ENCODE measurements at regions not wholly inside any gene's neighbourhood (a gene's known extent, or its start where the extent isn't known, plus 50 kb on each side); places are given as distances from the start of the nearest gene placed in this dataset.

- Histone ChIP-seq H2AFZ (ENCODE audit: low read depth, low read length) (no peak overlapping the region), H4K20me1 (ENCODE audit: insufficient read depth, low read length) (no peaks in the 10 kb centered on the region), H3K79me2 (ENCODE audit: low read length) (no peaks in the 10 kb centered on the region), H3K4me2 (ENCODE audit: low read length) (no peak overlapping the region), H3K4me3 (ENCODE audit: low read length) (no peak overlapping the region), H3K27me3 (ENCODE audit: low read depth, low read length) (no peaks in the 10 kb centered on the region), H3K9ac (ENCODE audit: low read length) (no peak overlapping the region), H3K9me3 (ENCODE audit: insufficient read depth, low read length) (no peaks in the 10 kb centered on the region), H3K27ac (ENCODE audit: low read length) (no peak overlapping the region), H3K36me3 (replicated peaks; ENCODE audit: low read depth, low read length) (no peaks in the 10 kb centered on the region), H3K4me1 (ENCODE audit: low read length) (no peaks in the 10 kb centered on the region)
- TF ChIP-seq CTCF (IDR thresholded peaks at IDR 0.05; ENCODE audit: low read depth, low read length), result no peak
- TF ChIP-seq EZH2phosphoT487 (IDR thresholded peaks at IDR 0.05; ENCODE audit: low read depth), result no peak
These were observed 1290.9 kb downstream of the MRPL39 start for GRCh38 chr21:24316277-24316922.

- Histone ChIP-seq H3K27ac (ENCODE audit: low read length) (no peak overlapping the region), H2AFZ (ENCODE audit: low read depth, low read length) (no peak overlapping the region), H3K27me3 (ENCODE audit: low read depth, low read length) (no peaks in the 10 kb centered on the region), H3K4me2 (ENCODE audit: low read length) (no peak overlapping the region), H3K9me3 (ENCODE audit: insufficient read depth, low read length) (no peaks in the 10 kb centered on the region), H3K36me3 (replicated peaks; ENCODE audit: low read depth, low read length) (no peaks in the 10 kb centered on the region), H3K4me1 (ENCODE audit: low read length) (no peaks in the 10 kb centered on the region), H3K79me2 (ENCODE audit: low read length) (no peaks in the 10 kb centered on the region), H3K4me3 (ENCODE audit: low read length) (no peak overlapping the region), H3K9ac (ENCODE audit: low read length) (no peak overlapping the region), H4K20me1 (ENCODE audit: insufficient read depth, low read length) (no peaks in the 10 kb centered on the region)
- TF ChIP-seq EZH2phosphoT487 (IDR thresholded peaks at IDR 0.05; ENCODE audit: low read depth) (no peak), CTCF (IDR thresholded peaks at IDR 0.05; ENCODE audit: low read depth, low read length) (no peak)
These were observed 1296.5 kb downstream of the MRPL39 start for GRCh38 chr21:24310788-24311187.

- no peaks in the 10 kb centered on the region for H3K4me1 ChIP-seq (ENCODE audit: low read length)
- H4K20me1 ChIP-seq (ENCODE audit: insufficient read depth, low read length), result no peaks in the 10 kb centered on the region
- no peak overlapping the region for H3K9ac ChIP-seq (ENCODE audit: low read length)
- H3K27ac ChIP-seq (ENCODE audit: low read length), result no peak overlapping the region
- H3K4me3 ChIP-seq (ENCODE audit: low read length), result no peak overlapping the region
- TF ChIP-seq CTCF (IDR thresholded peaks at IDR 0.05; ENCODE audit: low read depth, low read length) (no peak), EZH2phosphoT487 (IDR thresholded peaks at IDR 0.05; ENCODE audit: low read depth) (no peak)
- H3K9me3 ChIP-seq (ENCODE audit: insufficient read depth, low read length), result no peaks in the 10 kb centered on the region
- no peaks in the 10 kb centered on the region for H3K27me3 ChIP-seq (ENCODE audit: low read depth, low read length)
- H3K4me2 ChIP-seq (ENCODE audit: low read length), result no peak overlapping the region
- no peaks in the 10 kb centered on the region for H3K36me3 ChIP-seq (replicated peaks; ENCODE audit: low read depth, low read length)
- H3K79me2 ChIP-seq (ENCODE audit: low read length), result no peaks in the 10 kb centered on the region
- H2AFZ ChIP-seq (ENCODE audit: low read depth, low read length), result no peak overlapping the region
These were observed 1299.1 kb downstream of the MRPL39 start for GRCh38 chr21:24308183-24308582.

- no peak overlapping the region for H3K4me3 ChIP-seq (ENCODE audit: low read length)
These were observed 1304.9 kb downstream of the MRPL39 start for GRCh38 chr21:24302400-24302799.

More at GRCh38 chr21:24302400-24302799, 1304.9 kb downstream of the MRPL39 start:
- TF ChIP-seq CTCF (IDR thresholded peaks at IDR 0.05; ENCODE audit: low read depth, low read length), result no peak
- no peak for TF ChIP-seq EZH2phosphoT487 (IDR thresholded peaks at IDR 0.05; ENCODE audit: low read depth)
- H3K4me1 ChIP-seq (ENCODE audit: low read length), result no peaks in the 10 kb centered on the region
- H3K27me3 ChIP-seq (ENCODE audit: low read depth, low read length), result no peaks in the 10 kb centered on the region
- H3K4me2 ChIP-seq (ENCODE audit: low read length), result no peak overlapping the region
- H3K79me2 ChIP-seq (ENCODE audit: low read length), result no peaks in the 10 kb centered on the region
- no peaks in the 10 kb centered on the region for H3K36me3 ChIP-seq (replicated peaks; ENCODE audit: low read depth, low read length)
- H2AFZ ChIP-seq (ENCODE audit: low read depth, low read length), result no peak overlapping the region
- no peak overlapping the region for H3K9ac ChIP-seq (ENCODE audit: low read length)
- no peaks in the 10 kb centered on the region for H4K20me1 ChIP-seq (ENCODE audit: insufficient read depth, low read length)
- H3K9me3 ChIP-seq (ENCODE audit: insufficient read depth, low read length), result no peaks in the 10 kb centered on the region
- H3K27ac ChIP-seq (ENCODE audit: low read length), result no peak overlapping the region

All from OCI-LY3 (cell line).